LNCaP clone FGC (cell line): ENCODE measurements at regions not wholly inside any gene's neighbourhood (a gene's known extent, or its start where the extent isn't known, plus 50 kb on each side); places are given as distances from the start of the nearest gene placed in this dataset.

Experiments
- DNase-seq: peaks from one replicate; pipeline ENCODE4 v3.0.0-alpha.2; 2011; ENCODE audit warnings: low read depth
- H3K4me3 ChIP-seq: 2 replicates; pipeline ENCODE4 v1.5.1; 2011; ENCODE audit warnings: mild to moderate bottlenecking, low read depth, low read length, control low read depth
- CTCF ChIP-seq: IDR thresholded peaks from 2 replicates; pipeline ENCODE4 v1.5.1; 2012; ENCODE audit warnings: mild to moderate bottlenecking; ENCODE audit not compliant: control insufficient read depth, insufficient read depth; ENCODE audit errors: extremely low read depth

DNA sequence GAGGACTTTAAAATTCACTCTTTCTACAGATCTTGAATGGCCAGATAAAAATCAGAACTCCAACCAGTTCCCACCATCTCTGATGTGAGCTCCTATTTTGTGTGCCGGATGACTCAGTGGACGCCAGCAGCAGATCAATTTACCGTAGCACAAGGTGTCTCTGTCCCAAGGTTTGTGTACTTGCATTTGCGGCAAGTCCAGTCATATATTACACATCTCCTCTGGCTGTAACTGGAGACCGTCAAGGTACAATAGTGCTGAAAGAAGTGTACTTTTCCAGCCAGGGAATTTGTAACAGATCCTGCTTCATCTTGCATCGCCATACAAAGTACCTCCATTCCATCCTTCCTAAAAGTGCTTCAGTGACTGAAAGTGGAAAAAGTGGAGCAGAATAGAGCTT is 108.2 kb upstream of the SORBS2 start:
- no peak for TF ChIP-seq CTCF
- no peak for DNase-seq
- no peak overlapping the region for H3K4me3 ChIP-seq

GRCh38 chr4:185920691-185921260 is 108.8 kb upstream of the SORBS2 start:
- no peak for TF ChIP-seq CTCF
- no peak for DNase-seq
- H3K4me3 ChIP-seq, result no peak overlapping the region

DNA sequence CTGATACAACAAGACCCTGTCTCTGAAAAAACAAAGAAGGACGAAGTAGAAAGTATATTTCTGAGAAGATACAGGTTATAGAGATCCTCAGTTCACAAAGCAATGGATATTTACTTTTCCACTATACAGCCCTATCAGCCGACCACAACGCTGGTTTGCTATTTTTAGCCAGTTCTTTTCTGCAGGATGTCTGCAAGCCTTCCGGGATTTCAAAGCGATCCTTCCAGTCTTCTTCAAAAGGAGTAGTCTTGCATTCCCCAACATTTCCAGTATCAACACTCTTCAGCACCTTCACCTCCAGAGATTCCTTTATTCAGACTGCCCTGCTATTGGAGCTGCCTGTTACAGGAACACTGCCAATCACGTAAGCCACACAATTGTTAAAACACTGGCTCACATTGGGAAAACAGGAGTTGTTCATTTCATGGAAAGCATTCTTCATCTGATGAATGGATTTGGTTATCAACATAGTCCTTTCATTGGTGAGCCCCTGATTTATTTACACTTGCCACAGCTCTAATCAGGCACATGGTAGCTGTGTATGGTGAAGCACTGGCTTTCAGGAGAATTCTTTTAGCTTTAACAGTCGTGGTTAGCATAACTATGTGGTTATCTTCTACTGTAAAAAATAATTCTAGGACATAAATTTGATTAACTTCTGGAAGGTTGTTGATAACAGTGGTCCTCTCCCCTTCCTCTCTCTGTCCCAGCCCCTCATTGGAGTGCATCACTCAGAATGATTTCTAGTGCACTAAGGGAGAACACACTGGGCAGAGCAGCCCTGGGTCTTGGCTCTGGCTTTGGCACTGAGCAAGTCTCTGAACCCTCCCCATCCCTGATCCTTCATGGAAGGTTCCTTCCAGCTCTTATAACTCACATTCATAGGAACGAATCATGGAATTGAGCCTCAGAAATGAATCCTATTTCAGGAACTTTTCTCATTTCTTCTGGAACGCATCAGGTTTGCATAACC is 109.9 kb upstream of the SORBS2 start:
- DNase-seq, result no peak
- H3K4me3 ChIP-seq, result no peak overlapping the region
- no peak for TF ChIP-seq CTCF

DNA sequence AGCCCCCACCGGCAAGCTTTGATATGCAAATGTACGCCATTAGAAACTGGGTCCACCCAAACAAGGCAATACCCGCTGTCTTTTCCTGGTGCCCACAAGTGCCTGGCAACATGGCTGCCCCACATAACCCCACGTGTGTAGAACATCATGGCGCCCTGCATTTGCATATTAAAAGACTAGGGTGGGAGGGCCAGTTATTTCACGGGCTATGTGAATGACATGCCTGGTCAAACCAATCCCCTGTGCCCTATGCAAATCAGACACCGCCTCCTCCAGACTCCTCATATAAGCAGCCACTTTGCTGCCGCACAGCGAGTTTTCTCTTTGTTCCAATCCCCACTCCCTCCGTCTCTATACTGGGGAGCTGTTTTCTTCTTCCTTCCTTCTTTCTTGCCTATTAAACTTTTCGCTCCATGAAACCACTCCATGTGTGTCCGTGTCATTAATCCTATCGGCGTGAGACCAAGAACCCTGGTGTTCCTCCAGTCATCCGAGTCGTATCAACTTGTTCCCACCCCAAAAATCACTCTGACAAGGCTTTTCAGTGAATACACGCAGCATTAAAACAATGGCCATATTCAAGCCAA is 112.6 kb upstream of the SORBS2 start:
- no peak for TF ChIP-seq CTCF
- H3K4me3 ChIP-seq, result no peak overlapping the region
- DNase-seq, result no peak

DNA sequence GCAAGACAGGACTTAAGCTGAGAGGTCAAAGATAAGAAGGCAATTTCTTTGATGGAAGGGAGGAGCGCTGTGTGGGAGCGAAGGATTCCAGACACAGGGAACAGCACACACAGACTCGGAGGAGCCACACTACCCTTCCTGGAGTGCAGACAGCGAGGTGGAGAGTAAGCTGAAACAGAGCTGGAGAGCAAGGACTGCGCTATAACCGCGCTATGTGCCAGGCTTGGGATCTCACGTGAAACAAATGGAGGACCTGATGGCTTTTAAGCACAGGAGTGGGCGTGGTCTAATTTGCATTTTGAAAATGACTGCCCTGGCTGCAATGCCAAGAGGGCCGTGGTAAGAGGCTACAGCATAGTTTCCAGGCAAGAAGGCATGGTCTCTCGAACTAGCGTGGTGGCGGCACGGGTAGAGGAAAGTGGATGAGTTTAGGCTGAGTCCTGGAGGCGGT is 113.9 kb upstream of the SORBS2 start:
- H3K4me3 ChIP-seq, result no peak overlapping the region
- DNase-seq, result no peak
- no peak for TF ChIP-seq CTCF

- no peak for TF ChIP-seq CTCF
- H3K4me3 ChIP-seq, result no peak overlapping the region
- DNase-seq, result no peak
Observed at GRCh38 chr4:185931375-185931774, 119.4 kb upstream of the SORBS2 start.
